PC-9 (cell line): ENCODE measurements at regions not wholly inside any gene's neighbourhood (a gene's known extent, or its start where the extent isn't known, plus 50 kb on each side); places are given as distances from the start of the nearest gene placed in this dataset.

ENCODE experiments used
- BruUV-seq: library from RNA; stranded (reverse); fragments of 400-500 nt; replicated peaks from 2 replicates; lab custom pipeline; 2021; lab: Mats Ljungman, UMichigan
- CTCF ChIA-PET: fragments of 300-600 bp; sonication (Branson Sonifier 250); formaldehyde crosslinking; loops from one replicate; lab custom pipeline; 2022; ENCODE audit warnings: antibody characterized with exemption; lab: Charles Lee
- POLR2A ChIA-PET: fragments of 300-600 bp; sonication (Branson Sonifier 250); formaldehyde crosslinking; loops from one replicate; lab custom pipeline; 2022; ENCODE audit warnings: antibody characterized with exemption; ENCODE audit not compliant: unreplicated experiment; lab: Charles Lee
- DNase-seq, 2 experiments: peaks; one replicate each; pipeline versions ENCODE4 v3.0.0 to v3.0.0-alpha.2; 2015 to 2022; ENCODE audit warnings: mixed read lengths in 1 of 2
- H2AFZ ChIP-seq: fragments of 200-600 bp; sonication (generic); 2 replicates; pipeline ENCODE4 v1.8.1; 2017; ENCODE audit warnings: antibody characterized with exemption
- H3F3A ChIP-seq: fragments of 200-600 bp; sonication (generic); 2 replicates; pipeline ENCODE4 v1.8.1; 2017; ENCODE audit warnings: antibody characterized with exemption, mild to moderate bottlenecking, low read depth; ENCODE audit not compliant: insufficient read depth
- H3K27ac ChIP-seq: fragments of 200-600 bp; sonication (generic); 2 replicates; pipeline ENCODE4 v1.6.1; 2016; ENCODE audit warnings: mixed run types
- H3K27me3 ChIP-seq: fragments of 200-600 bp; sonication (generic); 2 replicates; pipeline ENCODE4 v1.6.1; 2016; ENCODE audit warnings: low read depth, mixed run types; ENCODE audit not compliant: insufficient read depth
- H3K36me3 ChIP-seq: fragments of 200-600 bp; sonication (generic); 2 replicates; pipeline ENCODE4 v1.6.1; 2016; ENCODE audit warnings: low read depth, mixed run types
- H3K4me1 ChIP-seq: fragments of 200-600 bp; sonication (generic); replicated peaks from 2 replicates; pipeline ENCODE4 v1.6.1; 2016; ENCODE audit warnings: mixed run types; ENCODE audit not compliant: insufficient read depth
- H3K4me2 ChIP-seq: fragments of 200-600 bp; sonication (generic); 2 replicates; pipeline ENCODE4 v1.6.1; 2017; ENCODE audit warnings: mixed run types
- H3K4me3 ChIP-seq: fragments of 200-600 bp; sonication (generic); 2 replicates; pipeline ENCODE4 v1.6.1; 2016; ENCODE audit warnings: mixed run types
- H3K79me2 ChIP-seq: fragments of 200-600 bp; sonication (generic); 2 replicates; pipeline ENCODE4 v1.6.1; 2017; ENCODE audit warnings: low read depth, mixed run types
- H3K9me2 ChIP-seq: fragments of 200-600 bp; sonication (generic); 2 replicates; pipeline ENCODE4 v1.8.1; 2017; ENCODE audit warnings: mild to moderate bottlenecking; ENCODE audit not compliant: insufficient read depth
- H3K9me3 ChIP-seq: fragments of 200-600 bp; sonication (generic); 2 replicates; pipeline ENCODE4 v1.8.1; 2016; ENCODE audit warnings: low read depth; ENCODE audit not compliant: insufficient read depth
- H4K20me1 ChIP-seq: fragments of 200-600 bp; sonication (generic); 2 replicates; pipeline ENCODE4 v1.8.1; 2017; ENCODE audit not compliant: insufficient read depth
- EZH2 ChIP-seq: fragments of 200-600 bp; sonication (generic); IDR thresholded peaks from 2 replicates; pipeline ENCODE4 v1.8.0; 2017; ENCODE audit warnings: antibody characterized with exemption, low read depth
- intact Hi-C: fragments of 100-400 bp; cut with micrococcal nuclease; formaldehyde crosslinking; loops from one replicate; pipeline ENCODE4 v1.10.0; 2022; ENCODE audit not compliant: unreplicated experiment
- TF ChIP-seq, protein P1 (sequence below): fragments of 200-600 bp; sonication (generic); conservative IDR thresholded peaks from 2 replicates; pipeline ENCODE4 v1.6.1; 2017; ENCODE audit warnings: mixed run types, antibody characterized with exemption, mild to moderate bottlenecking, moderate library complexity

DNA sequence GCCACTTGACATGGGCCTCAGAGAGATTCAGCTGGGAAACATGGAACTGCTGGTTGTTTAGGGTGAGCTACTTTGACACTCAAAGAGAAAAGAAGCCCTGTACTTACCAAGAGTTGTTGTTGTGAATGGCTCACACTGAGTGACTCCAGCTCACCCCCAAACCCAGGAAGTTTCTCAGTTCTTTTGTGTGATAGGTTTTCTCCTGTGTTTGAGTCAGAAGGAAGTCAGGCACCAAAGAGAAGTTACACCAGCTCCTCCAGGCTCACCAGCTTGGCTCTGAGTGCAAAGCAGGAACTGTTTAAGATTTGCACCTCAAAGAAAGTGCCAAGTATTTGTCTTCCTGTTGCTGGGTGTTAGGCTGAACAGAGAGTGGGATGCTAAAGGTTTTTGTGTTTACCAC, 111.2 kb upstream of the PROX1 start:
- no TSS peak for BruUV-seq
- no peak for DNase-seq
- no peak overlapping the region for H3K27ac ChIP-seq
- no peaks in the 10 kb centered on the region for H3K79me2 ChIP-seq
- TF ChIP-seq, protein P1, sequence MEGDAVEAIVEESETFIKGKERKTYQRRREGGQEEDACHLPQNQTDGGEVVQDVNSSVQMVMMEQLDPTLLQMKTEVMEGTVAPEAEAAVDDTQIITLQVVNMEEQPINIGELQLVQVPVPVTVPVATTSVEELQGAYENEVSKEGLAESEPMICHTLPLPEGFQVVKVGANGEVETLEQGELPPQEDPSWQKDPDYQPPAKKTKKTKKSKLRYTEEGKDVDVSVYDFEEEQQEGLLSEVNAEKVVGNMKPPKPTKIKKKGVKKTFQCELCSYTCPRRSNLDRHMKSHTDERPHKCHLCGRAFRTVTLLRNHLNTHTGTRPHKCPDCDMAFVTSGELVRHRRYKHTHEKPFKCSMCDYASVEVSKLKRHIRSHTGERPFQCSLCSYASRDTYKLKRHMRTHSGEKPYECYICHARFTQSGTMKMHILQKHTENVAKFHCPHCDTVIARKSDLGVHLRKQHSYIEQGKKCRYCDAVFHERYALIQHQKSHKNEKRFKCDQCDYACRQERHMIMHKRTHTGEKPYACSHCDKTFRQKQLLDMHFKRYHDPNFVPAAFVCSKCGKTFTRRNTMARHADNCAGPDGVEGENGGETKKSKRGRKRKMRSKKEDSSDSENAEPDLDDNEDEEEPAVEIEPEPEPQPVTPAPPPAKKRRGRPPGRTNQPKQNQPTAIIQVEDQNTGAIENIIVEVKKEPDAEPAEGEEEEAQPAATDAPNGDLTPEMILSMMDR, result no peak
- no peak for TF ChIP-seq EZH2
- H3K4me1 ChIP-seq, result no peaks in the 10 kb centered on the region
- POLR2A ChIA-PET, result interaction anchor here (0.7 kb wide), 1 partner anchor 1802 kb away, joined by 4 read pairs; no protein-coding TSS in a partner anchor
- no peaks in the 10 kb centered on the region for H4K20me1 ChIP-seq
- no peaks in the 10 kb centered on the region for H3K27me3 ChIP-seq
- no peaks in the 10 kb centered on the region for H3K9me2 ChIP-seq
- H3F3A ChIP-seq, result no peaks in the 10 kb centered on the region
- intact Hi-C loops, result no loop called here
- peak overlapping the region; percentile 55; the same call in 1 of the 2 replicates for H2AFZ ChIP-seq
- H3K4me3 ChIP-seq, result no peak overlapping the region
- H3K36me3 ChIP-seq, result no peaks in the 10 kb centered on the region
- H3K4me2 ChIP-seq, result no peak overlapping the region
- CTCF ChIA-PET, result no interaction called here
- no peaks in the 10 kb centered on the region for H3K9me3 ChIP-seq

DNA sequence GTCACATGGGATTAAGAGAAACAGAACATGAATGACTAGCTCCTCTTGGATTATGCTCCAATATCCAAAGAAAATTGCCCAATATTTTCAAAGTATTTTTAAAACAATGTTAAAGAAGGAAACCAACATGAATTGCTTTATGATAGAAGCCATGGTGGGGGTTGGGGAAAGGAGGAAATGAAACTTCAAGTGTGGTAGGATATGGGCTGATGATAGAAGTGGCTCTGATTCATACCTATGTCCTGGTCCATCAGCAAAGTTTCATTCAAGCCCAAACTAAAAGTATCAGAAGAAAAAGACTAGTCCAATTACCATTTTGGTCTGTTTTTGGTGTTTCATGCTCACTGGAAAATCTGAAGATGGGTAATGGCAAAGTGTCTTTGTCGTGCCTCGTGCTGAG, 104.2 kb upstream of the PROX1 start:
- no TSS peak for BruUV-seq
- TF ChIP-seq EZH2, result no peak
- TF ChIP-seq, protein P1, result no peak
- POLR2A ChIA-PET, result no interaction called here
- Histone ChIP-seq H3K4me2 (no peak overlapping the region), H4K20me1 (no peaks in the 10 kb centered on the region), H3K4me3 (no peak overlapping the region), H3K79me2 (no peaks in the 10 kb centered on the region), H3K27ac (no peak overlapping the region), H3K9me3 (no peaks in the 10 kb centered on the region; the same call in 1 of the 2 replicates), H3K4me1 (no peaks in the 10 kb centered on the region), H3F3A (no peaks in the 10 kb centered on the region), H3K36me3 (no peaks in the 10 kb centered on the region), H2AFZ (no peak overlapping the region), H3K9me2 (no peaks in the 10 kb centered on the region), H3K27me3 (peaks cover 20% of the 10 kb centered on the region; the same call in 1 of the 2 replicates)
- intact Hi-C loops, result no loop called here
- CTCF ChIA-PET, result no interaction called here
- DNase-seq, result no peak

DNA sequence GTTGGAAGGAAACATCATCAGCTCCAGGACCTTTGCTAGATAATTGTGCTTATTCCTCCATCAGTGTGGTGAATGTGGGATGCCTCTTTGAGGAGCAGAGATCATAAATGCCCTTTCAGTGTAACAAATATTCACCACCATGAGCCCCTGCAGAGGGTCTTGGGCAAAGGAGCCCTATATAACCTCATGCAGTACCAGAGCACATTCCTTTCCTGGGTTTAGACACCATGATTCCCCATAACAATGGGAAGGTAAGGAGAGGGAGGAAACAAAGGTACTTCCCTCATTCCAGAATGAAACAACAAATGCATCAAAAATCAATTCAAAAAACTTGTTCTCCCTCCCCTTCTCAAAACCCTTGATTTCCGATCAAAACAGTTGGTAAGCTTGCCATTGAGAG, 103.4 kb upstream of the PROX1 start:
- no TSS peak for BruUV-seq
- Histone ChIP-seq H3F3A (no peaks in the 10 kb centered on the region), H2AFZ (no peak overlapping the region), H3K79me2 (no peaks in the 10 kb centered on the region), H3K36me3 (no peaks in the 10 kb centered on the region), H3K4me1 (no peaks in the 10 kb centered on the region), H3K9me3 (no peaks in the 10 kb centered on the region; the same call in 1 of the 2 replicates), H3K27me3 (peaks cover 20% of the 10 kb centered on the region; the same call in 1 of the 2 replicates), H3K9me2 (no peaks in the 10 kb centered on the region), H3K4me2 (no peak overlapping the region), H4K20me1 (no peaks in the 10 kb centered on the region), H3K27ac (no peak overlapping the region), H3K4me3 (no peak overlapping the region)
- intact Hi-C loops, result no loop called here
- CTCF ChIA-PET, result no interaction called here
- no peak for DNase-seq
- no peak for TF ChIP-seq EZH2
- TF ChIP-seq, protein P1, result no peak
- POLR2A ChIA-PET, result no interaction called here
